ENCODE measurements at regions not wholly inside any gene's neighbourhood (a gene's known extent, or its start where the extent isn't known, plus 50 kb on each side); places are given as distances from the start of the nearest gene placed in this dataset.

DNA sequence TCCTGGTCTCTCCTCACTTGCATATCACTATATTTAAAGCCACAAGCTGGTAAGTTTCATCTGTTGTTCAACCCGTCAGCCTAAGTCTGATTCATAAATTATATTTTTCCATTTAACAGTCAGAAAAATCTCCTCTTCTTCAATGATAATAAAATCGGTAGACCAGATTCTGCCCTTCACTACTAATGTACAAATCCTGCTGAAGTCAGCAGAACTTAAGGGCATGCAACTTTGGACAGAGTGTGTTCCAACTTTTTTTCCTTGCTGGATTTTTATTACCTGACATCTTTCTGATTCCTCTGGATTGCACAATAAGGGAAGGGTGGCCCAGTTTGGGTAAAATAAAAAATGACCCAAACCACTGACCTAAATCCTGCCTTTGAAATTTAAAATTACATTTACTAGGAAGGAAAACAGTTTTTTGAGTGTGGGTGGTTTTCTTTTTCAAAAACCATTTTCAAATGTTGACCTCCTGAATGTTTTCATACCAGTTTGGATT lies 125.4 kb upstream of the DIO2 start:
- TF ChIP-seq EP300 (IDR thresholded peaks at IDR 0.05; ENCODE audit: borderline replicate concordance in 1 of 2, low read depth in 1 of 2, low read length in 1 of 2) (no peak), JUND (IDR thresholded peaks at IDR 0.05) (no peak), POLR2AphosphoS5 (IDR thresholded peaks at IDR 0.05; ENCODE audit: low read depth, low read length) (no peak), RCOR1 (IDR thresholded peaks at IDR 0.05; ENCODE audit: low read length) (no peak)
- TF ChIP-seq, protein P1, sequence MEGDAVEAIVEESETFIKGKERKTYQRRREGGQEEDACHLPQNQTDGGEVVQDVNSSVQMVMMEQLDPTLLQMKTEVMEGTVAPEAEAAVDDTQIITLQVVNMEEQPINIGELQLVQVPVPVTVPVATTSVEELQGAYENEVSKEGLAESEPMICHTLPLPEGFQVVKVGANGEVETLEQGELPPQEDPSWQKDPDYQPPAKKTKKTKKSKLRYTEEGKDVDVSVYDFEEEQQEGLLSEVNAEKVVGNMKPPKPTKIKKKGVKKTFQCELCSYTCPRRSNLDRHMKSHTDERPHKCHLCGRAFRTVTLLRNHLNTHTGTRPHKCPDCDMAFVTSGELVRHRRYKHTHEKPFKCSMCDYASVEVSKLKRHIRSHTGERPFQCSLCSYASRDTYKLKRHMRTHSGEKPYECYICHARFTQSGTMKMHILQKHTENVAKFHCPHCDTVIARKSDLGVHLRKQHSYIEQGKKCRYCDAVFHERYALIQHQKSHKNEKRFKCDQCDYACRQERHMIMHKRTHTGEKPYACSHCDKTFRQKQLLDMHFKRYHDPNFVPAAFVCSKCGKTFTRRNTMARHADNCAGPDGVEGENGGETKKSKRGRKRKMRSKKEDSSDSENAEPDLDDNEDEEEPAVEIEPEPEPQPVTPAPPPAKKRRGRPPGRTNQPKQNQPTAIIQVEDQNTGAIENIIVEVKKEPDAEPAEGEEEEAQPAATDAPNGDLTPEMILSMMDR (IDR thresholded peaks at IDR 0.05), result no peak
- TF ChIP-seq, protein P2, sequence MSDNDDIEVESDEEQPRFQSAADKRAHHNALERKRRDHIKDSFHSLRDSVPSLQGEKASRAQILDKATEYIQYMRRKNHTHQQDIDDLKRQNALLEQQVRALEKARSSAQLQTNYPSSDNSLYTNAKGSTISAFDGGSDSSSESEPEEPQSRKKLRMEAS (IDR thresholded peaks at IDR 0.05; ENCODE audit: low read depth), result no peak
